ENCODE measurements at regions not wholly inside any gene's neighbourhood (a gene's known extent, or its start where the extent isn't known, plus 50 kb on each side); places are given as distances from the start of the nearest gene placed in this dataset.
A peak's percentile ranks its signal among the peaks of the same experiment; 100 is the strongest.

DNA sequence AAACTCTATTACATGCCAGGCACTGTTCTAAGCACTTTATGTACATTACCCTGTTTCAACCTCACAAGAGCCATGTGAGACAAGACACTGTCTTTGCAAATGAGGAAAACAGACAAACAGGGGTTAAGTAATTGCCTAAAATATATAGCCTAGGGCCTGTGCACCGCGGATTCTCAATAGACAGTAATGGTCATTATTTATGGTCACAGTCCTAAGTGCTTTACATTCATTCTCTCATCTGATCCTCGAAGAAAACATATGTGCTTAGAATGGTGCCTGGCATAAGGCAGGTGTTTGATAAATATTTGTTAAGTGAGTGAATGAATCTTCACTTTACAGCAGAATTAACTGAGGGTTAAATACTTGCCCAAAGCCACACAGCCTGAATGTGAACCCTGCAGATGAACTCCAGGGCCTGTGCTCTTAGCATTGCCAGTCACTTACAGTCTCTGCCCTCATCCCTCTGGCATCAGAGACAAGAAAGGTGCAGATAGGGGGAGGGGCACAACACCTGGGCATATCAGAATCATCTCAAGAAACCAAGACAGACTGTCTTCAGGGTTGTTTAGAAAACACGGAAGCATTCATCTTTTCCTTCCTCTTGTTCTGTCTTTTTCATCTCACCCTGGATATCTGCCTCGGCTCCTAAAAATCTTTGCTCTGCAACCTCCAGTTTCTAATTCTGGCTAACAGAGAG, 92.8 kb upstream of the SASH1 start:
- TF ChIP-seq, protein P1, sequence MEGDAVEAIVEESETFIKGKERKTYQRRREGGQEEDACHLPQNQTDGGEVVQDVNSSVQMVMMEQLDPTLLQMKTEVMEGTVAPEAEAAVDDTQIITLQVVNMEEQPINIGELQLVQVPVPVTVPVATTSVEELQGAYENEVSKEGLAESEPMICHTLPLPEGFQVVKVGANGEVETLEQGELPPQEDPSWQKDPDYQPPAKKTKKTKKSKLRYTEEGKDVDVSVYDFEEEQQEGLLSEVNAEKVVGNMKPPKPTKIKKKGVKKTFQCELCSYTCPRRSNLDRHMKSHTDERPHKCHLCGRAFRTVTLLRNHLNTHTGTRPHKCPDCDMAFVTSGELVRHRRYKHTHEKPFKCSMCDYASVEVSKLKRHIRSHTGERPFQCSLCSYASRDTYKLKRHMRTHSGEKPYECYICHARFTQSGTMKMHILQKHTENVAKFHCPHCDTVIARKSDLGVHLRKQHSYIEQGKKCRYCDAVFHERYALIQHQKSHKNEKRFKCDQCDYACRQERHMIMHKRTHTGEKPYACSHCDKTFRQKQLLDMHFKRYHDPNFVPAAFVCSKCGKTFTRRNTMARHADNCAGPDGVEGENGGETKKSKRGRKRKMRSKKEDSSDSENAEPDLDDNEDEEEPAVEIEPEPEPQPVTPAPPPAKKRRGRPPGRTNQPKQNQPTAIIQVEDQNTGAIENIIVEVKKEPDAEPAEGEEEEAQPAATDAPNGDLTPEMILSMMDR (IDR thresholded peaks at IDR 0.05; ENCODE audit: insufficient read depth, low read length) = no peak
- TF ChIP-seq GABPA (IDR thresholded peaks at IDR 0.05; ENCODE audit: low read depth) (no peak), SPI1 (IDR thresholded peaks at IDR 0.05; ENCODE audit: borderline replicate concordance, low read depth) (no peak), POLR2AphosphoS5 (IDR thresholded peaks at IDR 0.05; ENCODE audit: low read depth) (no peak)
- TF ChIP-seq, protein P2, sequence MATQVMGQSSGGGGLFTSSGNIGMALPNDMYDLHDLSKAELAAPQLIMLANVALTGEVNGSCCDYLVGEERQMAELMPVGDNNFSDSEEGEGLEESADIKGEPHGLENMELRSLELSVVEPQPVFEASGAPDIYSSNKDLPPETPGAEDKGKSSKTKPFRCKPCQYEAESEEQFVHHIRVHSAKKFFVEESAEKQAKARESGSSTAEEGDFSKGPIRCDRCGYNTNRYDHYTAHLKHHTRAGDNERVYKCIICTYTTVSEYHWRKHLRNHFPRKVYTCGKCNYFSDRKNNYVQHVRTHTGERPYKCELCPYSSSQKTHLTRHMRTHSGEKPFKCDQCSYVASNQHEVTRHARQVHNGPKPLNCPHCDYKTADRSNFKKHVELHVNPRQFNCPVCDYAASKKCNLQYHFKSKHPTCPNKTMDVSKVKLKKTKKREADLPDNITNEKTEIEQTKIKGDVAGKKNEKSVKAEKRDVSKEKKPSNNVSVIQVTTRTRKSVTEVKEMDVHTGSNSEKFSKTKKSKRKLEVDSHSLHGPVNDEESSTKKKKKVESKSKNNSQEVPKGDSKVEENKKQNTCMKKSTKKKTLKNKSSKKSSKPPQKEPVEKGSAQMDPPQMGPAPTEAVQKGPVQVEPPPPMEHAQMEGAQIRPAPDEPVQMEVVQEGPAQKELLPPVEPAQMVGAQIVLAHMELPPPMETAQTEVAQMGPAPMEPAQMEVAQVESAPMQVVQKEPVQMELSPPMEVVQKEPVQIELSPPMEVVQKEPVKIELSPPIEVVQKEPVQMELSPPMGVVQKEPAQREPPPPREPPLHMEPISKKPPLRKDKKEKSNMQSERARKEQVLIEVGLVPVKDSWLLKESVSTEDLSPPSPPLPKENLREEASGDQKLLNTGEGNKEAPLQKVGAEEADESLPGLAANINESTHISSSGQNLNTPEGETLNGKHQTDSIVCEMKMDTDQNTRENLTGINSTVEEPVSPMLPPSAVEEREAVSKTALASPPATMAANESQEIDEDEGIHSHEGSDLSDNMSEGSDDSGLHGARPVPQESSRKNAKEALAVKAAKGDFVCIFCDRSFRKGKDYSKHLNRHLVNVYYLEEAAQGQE (IDR thresholded peaks at IDR 0.05; ENCODE audit: insufficient replicate concordance, low read depth) = no peak
- no peak overlapping the region for H3K27ac ChIP-seq (replicated peaks)
- no peaks in the 10 kb centered on the region for H3K27me3 ChIP-seq (ENCODE audit: insufficient read depth, poor library complexity, severe bottlenecking)
- no peak overlapping the region for H3K4me3 ChIP-seq (replicated peaks; ENCODE audit: insufficient read depth, low read length)
- DNase-seq (ENCODE audit: low read depth in 1 of 2, low spot score in 1 of 2) = no peak

DNA sequence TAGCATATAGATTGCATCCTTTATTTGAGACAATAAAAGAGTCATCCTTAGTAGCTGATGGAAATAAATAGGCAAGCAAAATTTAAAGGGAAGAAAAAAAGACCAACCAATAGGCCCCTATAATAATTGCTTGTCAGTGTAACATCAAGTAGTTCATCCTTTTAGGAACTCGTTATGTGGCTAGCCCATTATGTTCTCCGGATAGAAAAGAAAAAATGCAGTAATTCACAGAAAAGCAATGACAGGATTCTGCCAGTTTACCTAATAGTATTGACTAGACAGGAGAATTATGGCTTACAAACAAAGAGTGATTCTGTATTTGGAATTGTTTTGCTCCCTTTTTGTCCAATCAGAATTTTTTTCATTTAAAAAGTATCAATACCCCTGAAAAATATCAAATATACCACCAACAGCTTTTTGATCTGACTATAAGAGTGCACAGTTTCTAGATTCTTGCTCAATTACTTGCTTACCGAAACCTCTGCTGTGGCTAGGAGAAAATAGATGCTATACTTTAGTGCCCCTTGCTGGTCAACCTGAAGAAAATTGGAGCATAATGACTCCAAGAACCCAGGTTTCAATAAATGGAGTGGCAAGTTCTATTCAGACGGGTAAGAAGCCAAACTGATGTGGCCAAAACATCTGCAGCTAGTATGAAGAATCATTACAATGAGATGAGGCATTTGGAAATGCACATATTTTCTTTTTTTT, 91.5 kb upstream of the SASH1 start:
- DNase-seq (ENCODE audit: low read depth in 1 of 2, low spot score in 1 of 2) = peak; percentile 11 to 25
- Histone ChIP-seq H3K27me3 (ENCODE audit: insufficient read depth, poor library complexity, severe bottlenecking) (no peaks in the 10 kb centered on the region), H3K4me3 (replicated peaks; ENCODE audit: insufficient read depth, low read length) (no peak overlapping the region), H3K27ac (replicated peaks) (no peak overlapping the region)
- TF ChIP-seq GABPA (IDR thresholded peaks at IDR 0.05; ENCODE audit: low read depth) (no peak), SPI1 (IDR thresholded peaks at IDR 0.05; ENCODE audit: borderline replicate concordance, low read depth) (no peak), POLR2AphosphoS5 (IDR thresholded peaks at IDR 0.05; ENCODE audit: low read depth) (no peak)
- TF ChIP-seq, protein P2 (IDR thresholded peaks at IDR 0.05; ENCODE audit: insufficient replicate concordance, low read depth) = no peak
- TF ChIP-seq, protein P1 (IDR thresholded peaks at IDR 0.05; ENCODE audit: insufficient read depth, low read length) = no peak

DNA sequence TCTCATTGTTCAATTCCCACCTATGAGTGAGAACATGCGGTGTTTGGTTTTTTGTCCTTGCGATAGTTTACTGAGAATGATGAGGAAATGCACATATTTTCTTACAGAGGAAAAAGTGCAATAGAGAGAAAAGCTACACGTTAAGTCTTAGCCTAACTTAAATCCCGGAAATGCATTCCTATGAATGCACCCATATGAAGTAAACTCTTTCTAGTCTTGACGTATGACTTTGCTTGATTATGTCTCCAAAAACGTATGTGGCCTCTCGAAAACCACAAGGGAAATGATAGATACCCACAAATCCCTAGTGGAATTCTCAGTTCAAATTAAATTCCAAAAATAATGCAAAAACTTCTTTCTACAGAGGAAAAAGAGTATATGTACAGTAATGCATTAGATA, 90.7 kb upstream of the SASH1 start:
- DNase-seq (ENCODE audit: low read depth in 1 of 2, low spot score in 1 of 2) = no peak
- TF ChIP-seq SPI1 (IDR thresholded peaks at IDR 0.05; ENCODE audit: borderline replicate concordance, low read depth) (no peak), POLR2AphosphoS5 (IDR thresholded peaks at IDR 0.05; ENCODE audit: low read depth) (no peak), GABPA (IDR thresholded peaks at IDR 0.05; ENCODE audit: low read depth) (no peak)
- TF ChIP-seq, protein P1 (IDR thresholded peaks at IDR 0.05; ENCODE audit: insufficient read depth, low read length) = no peak
- TF ChIP-seq, protein P2 (IDR thresholded peaks at IDR 0.05; ENCODE audit: insufficient replicate concordance, low read depth) = no peak
- no peaks in the 10 kb centered on the region for H3K27me3 ChIP-seq (ENCODE audit: insufficient read depth, poor library complexity, severe bottlenecking)
- H3K4me3 ChIP-seq (replicated peaks; ENCODE audit: insufficient read depth, low read length) = no peak overlapping the region
- no peak overlapping the region for H3K27ac ChIP-seq (replicated peaks)

All from HL-60 (cell line).